ENCODE measurements at regions not wholly inside any gene's neighbourhood (a gene's known extent, or its start where the extent isn't known, plus 50 kb on each side); places are given as distances from the start of the nearest gene placed in this dataset.
A peak's percentile ranks its signal among the peaks of the same experiment; 100 is the strongest.

DNA sequence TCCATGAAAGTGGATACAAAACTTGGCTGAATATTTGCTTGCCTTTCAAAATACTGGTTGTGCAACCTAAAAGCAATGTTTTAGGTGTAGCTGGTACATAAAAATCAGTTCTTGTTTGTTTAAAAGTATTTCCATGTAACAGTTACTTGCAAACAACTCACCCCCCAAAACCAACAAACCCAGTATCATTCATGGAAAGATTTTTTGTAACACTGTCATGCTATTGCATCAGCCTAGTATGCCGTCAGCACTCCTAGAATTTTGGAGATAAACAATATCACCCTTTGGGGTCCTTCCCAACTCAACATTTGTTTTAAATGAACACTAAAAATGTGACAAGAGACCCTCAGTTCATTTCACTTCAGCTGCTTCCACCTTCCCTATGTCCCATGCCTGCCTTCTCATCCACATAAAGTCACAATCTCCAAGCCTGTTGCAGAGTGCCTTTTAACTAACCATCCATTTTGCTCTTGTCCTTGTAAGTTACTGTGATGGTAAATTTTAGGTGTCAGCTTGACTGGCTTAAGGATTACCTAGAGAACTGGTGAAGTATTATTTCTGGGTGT, 425.3 kb downstream of the DUSP10 start:
- TF ChIP-seq, protein P1, sequence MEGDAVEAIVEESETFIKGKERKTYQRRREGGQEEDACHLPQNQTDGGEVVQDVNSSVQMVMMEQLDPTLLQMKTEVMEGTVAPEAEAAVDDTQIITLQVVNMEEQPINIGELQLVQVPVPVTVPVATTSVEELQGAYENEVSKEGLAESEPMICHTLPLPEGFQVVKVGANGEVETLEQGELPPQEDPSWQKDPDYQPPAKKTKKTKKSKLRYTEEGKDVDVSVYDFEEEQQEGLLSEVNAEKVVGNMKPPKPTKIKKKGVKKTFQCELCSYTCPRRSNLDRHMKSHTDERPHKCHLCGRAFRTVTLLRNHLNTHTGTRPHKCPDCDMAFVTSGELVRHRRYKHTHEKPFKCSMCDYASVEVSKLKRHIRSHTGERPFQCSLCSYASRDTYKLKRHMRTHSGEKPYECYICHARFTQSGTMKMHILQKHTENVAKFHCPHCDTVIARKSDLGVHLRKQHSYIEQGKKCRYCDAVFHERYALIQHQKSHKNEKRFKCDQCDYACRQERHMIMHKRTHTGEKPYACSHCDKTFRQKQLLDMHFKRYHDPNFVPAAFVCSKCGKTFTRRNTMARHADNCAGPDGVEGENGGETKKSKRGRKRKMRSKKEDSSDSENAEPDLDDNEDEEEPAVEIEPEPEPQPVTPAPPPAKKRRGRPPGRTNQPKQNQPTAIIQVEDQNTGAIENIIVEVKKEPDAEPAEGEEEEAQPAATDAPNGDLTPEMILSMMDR (IDR thresholded peaks at IDR 0.05; ENCODE audit: low read length, missing control alignments), result no peak
- no peak overlapping the region for H3K4me3 ChIP-seq (replicated peaks; ENCODE audit: low read depth, low read length)
- DNase-seq (ENCODE audit: low read depth), result peak; percentile 36

DNA sequence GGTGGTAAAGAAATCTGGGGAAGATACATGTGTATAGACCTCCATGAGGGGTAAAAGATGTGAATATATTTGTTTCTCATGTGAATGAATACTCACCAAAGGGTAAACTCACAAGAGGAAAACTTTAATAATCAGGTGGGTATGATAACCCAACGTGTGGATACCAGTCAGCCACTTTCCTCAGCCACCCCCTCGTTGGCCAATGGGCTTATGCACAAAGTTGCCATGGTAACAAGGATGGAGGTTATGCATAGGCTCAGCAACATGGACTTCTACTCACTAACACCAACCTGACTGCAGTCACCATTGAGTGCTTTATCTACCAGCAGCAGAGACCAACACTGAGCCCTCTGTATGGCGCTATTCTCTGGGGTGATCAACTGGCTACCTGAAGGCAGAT, 424.4 kb downstream of the DUSP10 start:
- no peak overlapping the region for H3K4me3 ChIP-seq (replicated peaks; ENCODE audit: low read depth, low read length)
- TF ChIP-seq, protein P1 (IDR thresholded peaks at IDR 0.05; ENCODE audit: low read length, missing control alignments), result no peak
- no peak for DNase-seq (ENCODE audit: low read depth)

DNA sequence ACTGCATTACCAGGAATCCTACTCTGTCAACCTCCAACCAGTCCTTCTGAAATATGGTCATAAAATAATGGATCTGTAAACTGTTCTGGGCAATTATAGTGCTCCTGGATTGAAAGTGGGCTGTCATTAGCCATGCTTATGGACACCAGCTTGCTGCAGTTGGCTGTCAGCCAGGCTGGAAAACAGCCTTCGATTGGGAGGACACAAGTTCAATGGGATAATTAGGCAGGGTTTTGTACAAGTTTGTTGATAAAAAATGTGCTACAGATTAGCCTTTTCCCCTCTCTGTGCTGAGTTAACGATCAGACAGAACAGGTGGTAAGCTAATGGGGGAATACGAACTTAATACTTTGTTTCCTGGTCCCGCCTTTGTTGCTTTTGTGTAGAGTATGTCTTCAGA, 413.9 kb downstream of the DUSP10 start:
- TF ChIP-seq, protein P1 (IDR thresholded peaks at IDR 0.05; ENCODE audit: low read length, missing control alignments), result no peak
- H3K4me3 ChIP-seq (replicated peaks; ENCODE audit: low read depth, low read length), result no peak overlapping the region
- no peak for DNase-seq (ENCODE audit: low read depth)

DNA sequence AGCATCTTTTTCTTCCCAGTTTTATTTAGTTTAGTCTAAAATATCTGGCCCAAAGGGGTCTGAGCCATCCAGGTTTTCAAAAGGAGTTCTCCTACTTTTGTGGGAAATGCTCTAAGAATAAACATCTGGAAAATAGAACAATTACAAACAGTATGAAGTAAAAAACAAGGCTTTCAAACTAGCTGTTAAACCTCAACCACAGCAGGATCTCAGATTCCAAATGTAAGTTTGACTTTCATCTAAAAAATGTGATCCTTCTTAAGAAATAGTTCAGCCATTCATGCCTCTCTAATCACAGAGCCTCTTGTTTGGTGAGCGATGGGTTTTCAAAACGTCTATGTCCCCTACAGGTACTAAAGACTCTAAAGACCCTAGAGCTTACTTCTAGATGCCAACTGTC, 413.5 kb downstream of the DUSP10 start:
- no peak overlapping the region for H3K4me3 ChIP-seq (replicated peaks; ENCODE audit: low read depth, low read length)
- TF ChIP-seq, protein P1 (IDR thresholded peaks at IDR 0.05; ENCODE audit: low read length, missing control alignments), result no peak
- DNase-seq (ENCODE audit: low read depth), result no peak

DNA sequence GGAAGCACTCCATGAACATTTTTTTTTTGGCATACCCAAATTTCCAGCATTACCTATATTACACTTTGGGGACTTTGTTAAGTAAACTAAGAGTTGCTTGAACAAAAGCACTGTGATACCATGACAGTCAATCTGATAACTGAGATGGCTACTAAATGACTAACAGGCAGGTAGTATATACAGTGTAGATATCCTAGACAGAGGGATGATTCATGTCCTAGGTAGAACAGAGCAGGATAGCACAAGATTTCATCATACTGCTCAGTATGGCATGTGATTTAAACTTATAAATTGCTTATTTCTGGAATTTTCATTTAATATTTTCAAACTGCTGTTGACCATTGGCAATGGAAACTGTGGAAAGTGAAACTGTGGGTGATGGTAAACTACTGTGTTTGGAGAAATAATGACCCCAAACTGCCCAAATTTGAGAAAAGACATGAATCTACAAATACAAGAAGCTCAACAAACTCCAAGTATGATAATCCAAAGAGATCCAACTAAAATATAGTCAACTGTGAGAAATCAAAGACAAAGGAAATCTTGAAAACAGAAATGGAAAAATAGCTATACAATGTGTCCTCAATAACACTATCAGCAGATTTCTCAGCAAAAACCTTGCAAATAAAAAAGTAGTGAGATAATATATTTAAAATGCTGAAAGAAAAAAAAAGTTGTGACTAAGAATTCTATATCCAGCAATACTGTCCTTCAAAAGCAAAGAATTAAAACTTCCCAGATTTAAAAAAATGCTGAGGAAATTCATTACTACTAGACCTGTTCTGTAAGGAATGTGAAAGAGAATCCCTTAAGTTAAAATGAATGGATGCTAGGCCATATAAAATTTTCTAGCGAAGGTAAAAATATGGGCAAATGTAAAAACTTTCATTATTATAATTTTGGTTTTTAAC, 410.4 kb downstream of the DUSP10 start:
- DNase-seq (ENCODE audit: low read depth), result no peak
- TF ChIP-seq, protein P1 (IDR thresholded peaks at IDR 0.05; ENCODE audit: low read length, missing control alignments), result no peak
- H3K4me3 ChIP-seq (replicated peaks; ENCODE audit: low read depth, low read length), result no peak overlapping the region

DNA sequence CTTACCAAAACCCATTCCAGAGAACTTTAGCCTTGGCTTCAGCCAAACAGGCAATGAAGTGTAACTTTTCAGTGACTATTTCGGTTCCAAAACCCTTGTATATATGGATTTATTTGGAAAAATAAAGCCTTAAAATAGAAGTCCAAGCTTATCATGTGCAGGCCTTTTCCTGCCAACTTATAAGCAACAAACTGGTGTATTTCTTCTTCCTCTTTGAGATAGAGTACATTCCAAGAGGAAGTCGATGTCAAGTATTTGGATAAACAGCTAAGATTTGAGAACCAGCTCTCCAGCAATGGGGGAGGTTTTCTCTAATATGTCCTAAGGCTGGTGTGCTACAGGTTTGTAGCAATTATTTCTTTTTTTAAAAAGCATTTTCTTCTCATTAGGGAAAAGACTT, 407.8 kb downstream of the DUSP10 start:
- TF ChIP-seq, protein P1 (IDR thresholded peaks at IDR 0.05; ENCODE audit: low read length, missing control alignments), result no peak
- DNase-seq (ENCODE audit: low read depth), result peak; percentile 63
- no peak overlapping the region for H3K4me3 ChIP-seq (replicated peaks; ENCODE audit: low read depth, low read length)

Measured in fibroblast of pulmonary artery (primary cell).